MCF 10A (cell line): ENCODE measurements at regions not wholly inside any gene's neighbourhood (a gene's known extent, or its start where the extent isn't known, plus 50 kb on each side); places are given as distances from the start of the nearest gene placed in this dataset.
"Not testable (repeated sequence)": the region's sequence is repeated elsewhere in the genome, so short reads cannot be mapped to it uniquely, and the experiment has no call there.

Experiments used
- BruUV-seq: library from RNA; stranded (reverse); fragments of 400-500 nt; replicated peaks from 2 replicates; lab custom pipeline; 2021; lab: Mats Ljungman, UMichigan
- CTCF ChIA-PET: fragments of 300-600 bp; sonication (Branson Sonifier 250); formaldehyde crosslinking; extraction: SDS; loops from one replicate; lab custom pipeline; 2021; ENCODE audit warnings: antibody characterized with exemption, inconsistent platforms; lab: Yijun Ruan, JAX
- POLR2A ChIA-PET: fragments of 300-600, 350-650 bp; sonication (Branson Sonifier 250); formaldehyde crosslinking; extraction: SDS; loops from one replicate; lab custom pipeline; 2020; ENCODE audit warnings: antibody characterized with exemption, inconsistent platforms; lab: Yijun Ruan, JAX
- DNase-seq: peaks from one replicate; pipeline ENCODE4 v3.0.0-alpha.2; 2018; ENCODE audit not compliant: unreplicated experiment
- H3K27ac Mint-ChIP-seq: one replicate; pipeline ENCODE4 v1.8.0; 2022; ENCODE audit warnings: mild to moderate bottlenecking, low read depth, mixed read lengths; ENCODE audit not compliant: unreplicated experiment
- H3K27me3 Mint-ChIP-seq: one replicate; pipeline ENCODE4 v1.8.0; 2022; ENCODE audit warnings: mixed read lengths; ENCODE audit not compliant: insufficient read depth, unreplicated experiment
- H3K36me3 Mint-ChIP-seq: one replicate; pipeline ENCODE4 v1.8.0; 2022; ENCODE audit warnings: mild to moderate bottlenecking, moderate library complexity, mixed read lengths; ENCODE audit not compliant: insufficient read depth, unreplicated experiment
- H3K4me1 Mint-ChIP-seq: one replicate; pipeline ENCODE4 v1.8.0; 2022; ENCODE audit warnings: mixed read lengths; ENCODE audit not compliant: insufficient read depth, unreplicated experiment
- H3K4me3 Mint-ChIP-seq: one replicate; pipeline ENCODE4 v1.8.0; 2022; ENCODE audit warnings: mild to moderate bottlenecking, moderate library complexity, mixed read lengths; ENCODE audit not compliant: unreplicated experiment
- H3K9me3 Mint-ChIP-seq: one replicate; pipeline ENCODE4 v1.8.0; 2022; ENCODE audit warnings: mixed read lengths; ENCODE audit not compliant: unreplicated experiment
- intact Hi-C: fragments of 100-400 bp; cut with micrococcal nuclease; formaldehyde crosslinking; loops from 2 replicates; pipeline ENCODE4 v1.14.1; 2022
- TF ChIP-seq, protein P1 (sequence below): fragments of 200-600 bp; IDR thresholded peaks from one replicate; pipeline ENCODE4 v1.8.0; 2022; ENCODE audit warnings: antibody characterized with exemption, mild to moderate bottlenecking; ENCODE audit not compliant: unreplicated experiment

DNA sequence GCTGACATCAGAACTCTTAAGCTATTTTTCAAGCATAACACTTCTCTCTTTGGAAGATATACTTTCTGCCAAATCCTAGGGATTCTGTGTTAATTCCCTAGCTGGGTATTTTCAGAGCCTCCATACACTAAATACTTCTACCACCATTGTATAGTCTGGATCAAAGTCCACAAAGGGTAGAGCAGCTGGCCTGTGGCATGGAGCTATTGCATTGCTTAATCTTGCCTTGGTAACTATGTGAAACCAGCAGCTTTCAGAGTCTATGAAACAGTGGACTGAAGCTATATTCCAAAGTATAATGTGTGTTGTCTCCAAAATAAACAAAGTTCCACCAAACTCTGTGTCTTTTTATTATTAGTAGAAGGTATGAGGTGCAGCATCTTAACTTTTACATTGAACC is 296.9 kb upstream of the CDH19 start:
- no peak for DNase-seq
- no TSS peak for BruUV-seq
- POLR2A ChIA-PET = interaction anchor here (0.7 kb wide), 1 partner anchor 269 kb away, joined by 3 read pairs; no protein-coding TSS in a partner anchor
- Mint-ChIP-seq H3K36me3 (no peaks in the 10 kb centered on the region), H3K27ac (no peak overlapping the region), H3K9me3 (no peaks in the 10 kb centered on the region), H3K27me3 (peaks cover 25% of the 10 kb centered on the region), H3K4me3 (no peak overlapping the region), H3K4me1 (no peaks in the 10 kb centered on the region)
- TF ChIP-seq, protein P1, sequence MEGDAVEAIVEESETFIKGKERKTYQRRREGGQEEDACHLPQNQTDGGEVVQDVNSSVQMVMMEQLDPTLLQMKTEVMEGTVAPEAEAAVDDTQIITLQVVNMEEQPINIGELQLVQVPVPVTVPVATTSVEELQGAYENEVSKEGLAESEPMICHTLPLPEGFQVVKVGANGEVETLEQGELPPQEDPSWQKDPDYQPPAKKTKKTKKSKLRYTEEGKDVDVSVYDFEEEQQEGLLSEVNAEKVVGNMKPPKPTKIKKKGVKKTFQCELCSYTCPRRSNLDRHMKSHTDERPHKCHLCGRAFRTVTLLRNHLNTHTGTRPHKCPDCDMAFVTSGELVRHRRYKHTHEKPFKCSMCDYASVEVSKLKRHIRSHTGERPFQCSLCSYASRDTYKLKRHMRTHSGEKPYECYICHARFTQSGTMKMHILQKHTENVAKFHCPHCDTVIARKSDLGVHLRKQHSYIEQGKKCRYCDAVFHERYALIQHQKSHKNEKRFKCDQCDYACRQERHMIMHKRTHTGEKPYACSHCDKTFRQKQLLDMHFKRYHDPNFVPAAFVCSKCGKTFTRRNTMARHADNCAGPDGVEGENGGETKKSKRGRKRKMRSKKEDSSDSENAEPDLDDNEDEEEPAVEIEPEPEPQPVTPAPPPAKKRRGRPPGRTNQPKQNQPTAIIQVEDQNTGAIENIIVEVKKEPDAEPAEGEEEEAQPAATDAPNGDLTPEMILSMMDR = no peak
- CTCF ChIA-PET = no interaction called here
- intact Hi-C loops = no loop called here

DNA sequence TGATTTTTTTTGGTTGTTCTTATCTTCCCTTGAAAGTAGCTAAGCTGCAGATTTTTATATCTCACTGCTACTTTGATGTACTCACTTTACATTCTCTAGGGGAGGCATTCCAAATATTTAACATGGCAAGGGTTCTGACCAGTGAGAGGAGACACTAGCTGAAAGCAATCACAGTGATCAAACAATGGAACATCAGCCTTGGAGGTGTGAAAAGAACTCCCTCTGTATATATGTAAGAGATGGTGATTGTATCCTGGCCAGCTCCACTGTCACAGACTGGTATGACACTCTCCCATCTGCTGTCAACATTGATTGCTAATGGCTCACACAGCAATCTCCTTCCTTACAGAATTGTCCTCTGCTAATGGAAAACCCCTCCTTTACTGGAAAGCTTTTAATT is 291.7 kb upstream of the CDH19 start:
- DNase-seq = no peak
- ChIA-PET POLR2A (no interaction called here), CTCF (no interaction called here)
- no peak overlapping the region for H3K4me3 Mint-ChIP-seq
- H3K9me3 Mint-ChIP-seq = no peaks in the 10 kb centered on the region
- intact Hi-C loops = no loop called here
- H3K4me1 Mint-ChIP-seq = no peaks in the 10 kb centered on the region
- H3K36me3 Mint-ChIP-seq = no peaks in the 10 kb centered on the region
- H3K27me3 Mint-ChIP-seq = peaks cover 13% of the 10 kb centered on the region
- BruUV-seq = no TSS peak
- H3K27ac Mint-ChIP-seq = no peak overlapping the region
- TF ChIP-seq, protein P1 = no peak

DNA sequence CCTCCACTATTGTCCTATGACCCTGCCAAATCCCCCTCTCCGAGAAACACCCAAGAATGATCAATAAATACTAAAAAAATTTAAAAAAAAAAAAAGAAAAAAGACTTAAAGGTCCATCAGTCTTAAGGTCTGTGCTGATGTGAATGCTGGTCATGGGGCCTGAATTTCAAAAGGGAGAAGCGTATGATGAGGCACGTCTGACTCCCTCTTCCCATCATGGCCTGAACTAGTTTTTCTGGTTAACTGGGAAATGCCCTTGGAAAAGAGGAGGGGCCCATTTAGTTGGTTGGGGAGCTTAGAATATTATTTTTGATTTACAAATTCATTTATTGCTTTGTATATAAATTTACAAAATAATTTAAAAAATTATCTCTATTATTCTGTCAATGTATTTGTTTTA is 291.0 kb upstream of the CDH19 start:
- Mint-ChIP-seq H3K27ac (no peak overlapping the region), H3K4me3 (no peak overlapping the region), H3K36me3 (no peaks in the 10 kb centered on the region), H3K9me3 (no peaks in the 10 kb centered on the region), H3K27me3 (peaks cover 20% of the 10 kb centered on the region), H3K4me1 (no peaks in the 10 kb centered on the region)
- BruUV-seq = no TSS peak
- POLR2A ChIA-PET = no interaction called here
- TF ChIP-seq, protein P1 = no peak
- DNase-seq = no peak
- CTCF ChIA-PET = no interaction called here
- intact Hi-C loops = no loop called here

- H3K4me1 Mint-ChIP-seq, BruUV-seq, H3K9me3 Mint-ChIP-seq, H3K27ac Mint-ChIP-seq, DNase-seq, CTCF ChIA-PET, H3K4me3 Mint-ChIP-seq, intact Hi-C loops, H3K36me3 Mint-ChIP-seq: not testable (repeated sequence)
- peaks cover 33% of the 10 kb centered on the region for H3K27me3 Mint-ChIP-seq
- POLR2A ChIA-PET = interaction anchor here (0.6 kb wide), 1 partner anchor 28 kb away, joined by 3 read pairs; no protein-coding TSS in a partner anchor
Observed at GRCh38 chr18:66892388-66892787, 288.5 kb upstream of the CDH19 start.
